ENCODE measurements at regions not wholly inside any gene's neighbourhood (a gene's known extent, or its start where the extent isn't known, plus 50 kb on each side); places are given as distances from the start of the nearest gene placed in this dataset.

GRCh38 chr2:207422380-207422779, 107.4 kb upstream of the CREB1 start:
- intact Hi-C loops (cut with DNase I; ENCODE audit: low total_unique reads) = no loop called here

GRCh38 chr2:207423886-207424285, 105.9 kb upstream of the CREB1 start:
- Histone ChIP-seq H3K4me3 (no peak overlapping the region), H3K27me3 (no peaks in the 10 kb centered on the region), H3K36me3 (no peaks in the 10 kb centered on the region), H3K27ac (no peak overlapping the region), H3K9me3 (no peaks in the 10 kb centered on the region), H3K4me1 (no peaks in the 10 kb centered on the region)
- TF ChIP-seq POLR2A (IDR thresholded peaks at IDR 0.05) (no peak), CTCF (IDR thresholded peaks at IDR 0.05) (no peak)
- no peak for DNase-seq
- intact Hi-C loops (cut with DNase I; ENCODE audit: low total_unique reads) = no loop called here

More at GRCh38 chr2:207422380-207422779, 107.4 kb upstream of the CREB1 start:
- no peaks in the 10 kb centered on the region for H3K4me1 ChIP-seq
- H3K27me3 ChIP-seq = no peaks in the 10 kb centered on the region
- no peak for DNase-seq
- H3K27ac ChIP-seq = no peak overlapping the region
- H3K9me3 ChIP-seq = no peaks in the 10 kb centered on the region
- H3K36me3 ChIP-seq = no peaks in the 10 kb centered on the region
- no peak overlapping the region for H3K4me3 ChIP-seq
- TF ChIP-seq CTCF (IDR thresholded peaks at IDR 0.05) (no peak), POLR2A (IDR thresholded peaks at IDR 0.05) (no peak)

- Histone ChIP-seq H3K9me3 (no peaks in the 10 kb centered on the region), H3K4me3 (no peak overlapping the region), H3K4me1 (no peaks in the 10 kb centered on the region), H3K27ac (no peak overlapping the region), H3K36me3 (no peaks in the 10 kb centered on the region), H3K27me3 (no peaks in the 10 kb centered on the region)
- no peak for DNase-seq
- intact Hi-C loops (cut with DNase I; ENCODE audit: low total_unique reads) = no loop called here
- no peak for TF ChIP-seq CTCF (IDR thresholded peaks at IDR 0.05)
- TF ChIP-seq POLR2A (IDR thresholded peaks at IDR 0.05) = no peak
Observed at GRCh38 chr2:207427986-207428385, 101.8 kb upstream of the CREB1 start.

DNA sequence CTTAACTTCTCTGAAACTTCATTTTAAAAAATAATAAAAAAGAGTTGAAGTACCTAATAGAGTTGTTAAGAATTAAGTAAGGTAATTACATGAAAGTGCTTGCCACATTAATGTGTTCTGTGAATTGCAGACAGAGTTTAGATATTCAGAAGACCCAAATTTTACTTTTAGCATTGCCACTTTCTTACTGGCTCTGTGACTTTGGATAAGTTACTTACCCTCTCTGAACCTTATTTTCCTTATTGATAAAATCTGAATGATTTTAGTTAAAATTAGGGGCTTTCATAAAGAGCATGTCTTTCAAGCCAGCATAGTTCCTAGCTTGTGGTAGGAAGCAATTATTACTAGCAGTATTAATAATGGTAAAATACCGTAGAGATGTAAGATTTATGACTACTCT, 101.2 kb upstream of the CREB1 start:
- Histone ChIP-seq H3K4me1 (no peaks in the 10 kb centered on the region), H3K27me3 (no peaks in the 10 kb centered on the region), H3K36me3 (no peaks in the 10 kb centered on the region), H3K4me3 (no peak overlapping the region), H3K9me3 (no peaks in the 10 kb centered on the region), H3K27ac (no peak overlapping the region)
- TF ChIP-seq CTCF (IDR thresholded peaks at IDR 0.05) = no peak
- TF ChIP-seq POLR2A (IDR thresholded peaks at IDR 0.05) = no peak
- intact Hi-C loops (cut with DNase I; ENCODE audit: low total_unique reads) = no loop called here
- DNase-seq = no peak

DNA sequence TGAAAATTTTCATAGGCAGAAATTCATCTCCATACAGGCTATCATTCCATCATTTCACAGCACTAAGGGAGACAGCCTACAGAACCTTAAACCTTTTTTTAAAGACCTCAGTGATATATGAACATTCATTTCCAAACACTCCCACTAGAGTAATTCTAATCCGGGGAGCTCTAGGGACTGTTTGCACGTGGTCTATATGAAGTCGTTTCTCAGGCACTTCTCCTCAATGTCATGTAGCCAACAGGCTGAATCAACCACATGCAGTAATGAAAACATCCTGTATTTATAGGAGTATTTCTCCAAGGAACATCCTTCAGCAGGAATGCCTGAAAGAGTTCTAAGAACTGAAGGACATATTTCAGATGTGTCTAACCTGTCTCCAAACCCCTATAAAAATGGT, 97.3 kb upstream of the CREB1 start:
- TF ChIP-seq CTCF (IDR thresholded peaks at IDR 0.05) (no peak), POLR2A (IDR thresholded peaks at IDR 0.05) (no peak)
- Histone ChIP-seq H3K9me3 (no peaks in the 10 kb centered on the region), H3K27me3 (no peaks in the 10 kb centered on the region), H3K36me3 (no peaks in the 10 kb centered on the region), H3K4me1 (no peaks in the 10 kb centered on the region), H3K27ac (no peak overlapping the region), H3K4me3 (no peak overlapping the region)
- no peak for DNase-seq
- intact Hi-C loops (cut with DNase I; ENCODE audit: low total_unique reads) = no loop called here

All from uterus (tissue), 3 donors.